ENCODE measurements at regions not wholly inside any gene's neighbourhood (a gene's known extent, or its start where the extent isn't known, plus 50 kb on each side); places are given as distances from the start of the nearest gene placed in this dataset.
"Not testable (repeated sequence)": the region's sequence is repeated elsewhere in the genome, so short reads cannot be mapped to it uniquely, and the experiment has no call there.

DNA sequence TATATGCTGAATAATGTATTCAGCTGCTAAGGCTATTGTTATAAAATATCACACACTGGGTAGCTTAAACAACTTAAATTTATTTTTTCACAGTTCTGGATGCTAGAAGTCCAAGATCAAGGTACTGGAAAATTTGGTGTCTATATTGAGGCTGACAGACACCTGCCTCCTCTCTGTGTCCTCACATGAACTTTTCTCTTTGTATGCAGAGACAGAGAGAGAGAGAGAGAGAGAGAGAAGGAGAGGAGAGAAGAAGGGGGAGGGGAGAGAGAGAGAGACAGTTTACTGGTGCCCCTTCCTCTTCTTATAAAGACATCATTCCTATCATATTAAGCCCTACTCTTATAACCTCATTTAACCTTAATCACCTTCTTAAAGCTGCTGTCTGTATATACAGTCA is 320.1 kb upstream of the THBS1 start:
- TF ChIP-seq, protein P1, sequence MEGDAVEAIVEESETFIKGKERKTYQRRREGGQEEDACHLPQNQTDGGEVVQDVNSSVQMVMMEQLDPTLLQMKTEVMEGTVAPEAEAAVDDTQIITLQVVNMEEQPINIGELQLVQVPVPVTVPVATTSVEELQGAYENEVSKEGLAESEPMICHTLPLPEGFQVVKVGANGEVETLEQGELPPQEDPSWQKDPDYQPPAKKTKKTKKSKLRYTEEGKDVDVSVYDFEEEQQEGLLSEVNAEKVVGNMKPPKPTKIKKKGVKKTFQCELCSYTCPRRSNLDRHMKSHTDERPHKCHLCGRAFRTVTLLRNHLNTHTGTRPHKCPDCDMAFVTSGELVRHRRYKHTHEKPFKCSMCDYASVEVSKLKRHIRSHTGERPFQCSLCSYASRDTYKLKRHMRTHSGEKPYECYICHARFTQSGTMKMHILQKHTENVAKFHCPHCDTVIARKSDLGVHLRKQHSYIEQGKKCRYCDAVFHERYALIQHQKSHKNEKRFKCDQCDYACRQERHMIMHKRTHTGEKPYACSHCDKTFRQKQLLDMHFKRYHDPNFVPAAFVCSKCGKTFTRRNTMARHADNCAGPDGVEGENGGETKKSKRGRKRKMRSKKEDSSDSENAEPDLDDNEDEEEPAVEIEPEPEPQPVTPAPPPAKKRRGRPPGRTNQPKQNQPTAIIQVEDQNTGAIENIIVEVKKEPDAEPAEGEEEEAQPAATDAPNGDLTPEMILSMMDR (IDR thresholded peaks at IDR 0.05; ENCODE audit: low read depth, low read length, poor library complexity, severe bottlenecking): no peak
- TF ChIP-seq EZH2phosphoT487 (IDR thresholded peaks at IDR 0.05; ENCODE audit: borderline replicate concordance, low read length): no peak
- no peaks in the 10 kb centered on the region for H3F3A ChIP-seq (ENCODE audit: control insufficient read depth, insufficient read depth)
- H3K4me2 ChIP-seq (ENCODE audit: low read length): no peak overlapping the region
- H3K36me3 ChIP-seq (ENCODE audit: control insufficient read depth, low read length): no peaks in the 10 kb centered on the region
- no peaks in the 10 kb centered on the region for H3K9me3 ChIP-seq (ENCODE audit: control insufficient read depth, insufficient read depth, low read length)
- no peaks in the 10 kb centered on the region for H3K27me3 ChIP-seq (ENCODE audit: control insufficient read depth, low read length)
- no peaks in the 10 kb centered on the region for H3K4me1 ChIP-seq (ENCODE audit: control insufficient read depth, low read length)
- H3K79me2 ChIP-seq (ENCODE audit: control insufficient read depth, low read length): no peaks in the 10 kb centered on the region
- no peak overlapping the region for H3K27ac ChIP-seq (ENCODE audit: low read depth, low read length)
- no peaks in the 10 kb centered on the region for H4K20me1 ChIP-seq (ENCODE audit: control insufficient read depth, insufficient read depth, low read depth, low read length)
- no peaks in the 10 kb centered on the region for H3K9me2 ChIP-seq (replicated peaks; ENCODE audit: control insufficient read depth, low read length)
- no peak overlapping the region for H3K4me3 ChIP-seq (ENCODE audit: low read length)

DNA sequence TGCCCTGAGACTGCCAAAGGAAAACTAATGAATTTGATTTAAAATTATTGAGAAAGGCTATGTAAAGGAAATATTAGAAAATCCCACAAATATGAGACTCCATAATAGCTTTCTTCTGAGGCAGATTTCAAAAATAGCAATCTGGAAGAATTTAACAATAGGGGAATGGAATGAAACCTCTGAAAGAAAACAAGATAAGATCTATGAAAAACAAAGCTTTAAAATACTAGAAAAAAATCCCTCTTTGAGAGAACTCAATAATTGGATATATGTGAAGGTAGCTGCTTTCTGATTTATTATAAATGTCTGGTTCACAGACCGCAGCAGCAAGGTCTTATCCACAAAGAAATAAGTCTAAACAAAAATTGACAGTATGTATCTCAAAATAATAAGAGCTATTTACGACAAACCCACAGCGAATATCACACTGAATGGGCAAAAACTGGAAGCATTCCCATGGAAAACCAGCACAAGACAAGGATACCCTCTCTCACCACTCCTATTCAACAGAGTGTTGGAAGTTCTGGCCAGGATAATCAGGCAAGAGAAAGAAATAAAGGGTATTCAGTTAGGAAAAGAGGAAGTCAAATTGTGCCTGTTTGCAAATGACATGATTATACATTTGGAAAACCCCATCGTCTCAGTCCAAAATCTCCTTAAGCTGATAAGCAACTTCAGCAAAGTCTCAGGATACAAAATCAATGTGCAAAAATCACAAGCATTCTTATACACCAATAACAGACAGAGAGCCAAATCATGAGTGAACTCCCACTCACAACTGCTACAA is 319.3 kb upstream of the THBS1 start:
- not testable (repeated sequence) for H3K4me2 ChIP-seq (ENCODE audit: low read length); H3K27ac ChIP-seq (ENCODE audit: low read depth, low read length); H3K9me3 ChIP-seq (ENCODE audit: control insufficient read depth, insufficient read depth, low read length)

DNA sequence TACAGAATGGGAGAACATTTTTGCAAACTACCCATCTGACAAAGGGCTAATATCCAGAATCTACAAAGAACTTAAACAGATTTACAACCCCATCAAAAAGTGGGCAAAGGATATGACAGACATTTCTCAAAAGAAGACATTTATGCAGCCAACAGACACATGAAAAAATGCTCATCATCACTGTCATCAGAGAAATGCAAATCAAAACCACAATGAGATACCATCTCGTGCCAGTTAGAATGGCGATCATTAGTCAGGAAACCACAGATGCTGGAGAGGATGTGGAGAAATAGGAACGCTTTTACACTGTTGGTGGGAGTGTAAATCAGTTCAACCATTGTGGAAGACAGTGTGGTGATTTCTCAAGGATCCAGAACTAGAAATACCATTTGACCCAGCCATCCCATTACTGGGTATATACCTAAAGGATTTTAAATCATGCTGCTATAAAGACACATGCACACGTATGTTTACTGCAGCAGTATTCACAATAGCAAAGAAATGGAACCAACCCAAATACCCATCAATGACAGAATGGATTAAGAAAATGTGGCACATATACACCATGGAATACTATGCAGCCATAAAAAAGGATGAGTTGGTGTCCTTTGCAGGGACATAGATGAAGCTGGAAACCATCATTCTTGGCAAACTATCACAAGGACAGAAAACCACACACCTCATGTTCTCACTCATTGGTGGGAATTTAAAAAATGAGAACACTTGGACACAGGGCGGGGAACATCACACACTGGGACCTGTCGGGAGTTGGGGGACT is 317.7 kb upstream of the THBS1 start:
- H3K79me2 ChIP-seq (ENCODE audit: control insufficient read depth, low read length); H3F3A ChIP-seq (ENCODE audit: control insufficient read depth, insufficient read depth); H3K27ac ChIP-seq (ENCODE audit: low read depth, low read length); H3K36me3 ChIP-seq (ENCODE audit: control insufficient read depth, low read length); H3K4me2 ChIP-seq (ENCODE audit: low read length); H3K9me2 ChIP-seq (replicated peaks; ENCODE audit: control insufficient read depth, low read length); H3K27me3 ChIP-seq (ENCODE audit: control insufficient read depth, low read length); H4K20me1 ChIP-seq (ENCODE audit: control insufficient read depth, insufficient read depth, low read depth, low read length); H3K4me3 ChIP-seq (ENCODE audit: low read length); H3K4me1 ChIP-seq (ENCODE audit: control insufficient read depth, low read length); H3K9me3 ChIP-seq (ENCODE audit: control insufficient read depth, insufficient read depth, low read length): not testable (repeated sequence)

More for the DNA sequence above, 319.3 kb upstream of the THBS1 start:
- not testable (repeated sequence) for H3K27me3 ChIP-seq (ENCODE audit: control insufficient read depth, low read length); H3K4me3 ChIP-seq (ENCODE audit: low read length); H3F3A ChIP-seq (ENCODE audit: control insufficient read depth, insufficient read depth); H3K36me3 ChIP-seq (ENCODE audit: control insufficient read depth, low read length); H3K79me2 ChIP-seq (ENCODE audit: control insufficient read depth, low read length); H3K9me2 ChIP-seq (replicated peaks; ENCODE audit: control insufficient read depth, low read length); H4K20me1 ChIP-seq (ENCODE audit: control insufficient read depth, insufficient read depth, low read depth, low read length); H3K4me1 ChIP-seq (ENCODE audit: control insufficient read depth, low read length)

DNA sequence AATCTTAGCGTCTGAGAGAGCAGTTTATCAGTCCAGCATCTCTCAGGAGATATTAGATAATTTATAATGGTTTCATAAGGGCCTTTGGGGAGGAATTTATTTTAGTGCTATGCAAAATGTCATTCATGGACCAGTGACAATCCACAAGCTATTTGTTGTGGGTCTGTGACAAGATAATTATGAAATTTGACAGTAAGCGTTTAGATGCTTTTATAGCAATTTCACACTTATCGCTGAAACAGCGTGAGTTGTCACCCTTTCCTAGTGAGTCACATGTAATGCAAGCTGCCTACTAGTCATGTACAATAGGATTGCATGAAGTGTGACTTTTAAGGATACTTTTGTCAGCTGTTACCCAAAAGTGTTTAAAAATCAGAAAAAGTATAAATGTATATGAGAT is 315.6 kb upstream of the THBS1 start:
- Histone ChIP-seq H3K4me1 (ENCODE audit: control insufficient read depth, low read length) (no peaks in the 10 kb centered on the region), H3K4me3 (ENCODE audit: low read length) (no peak overlapping the region), H4K20me1 (ENCODE audit: control insufficient read depth, insufficient read depth, low read depth, low read length) (no peaks in the 10 kb centered on the region), H3K79me2 (ENCODE audit: control insufficient read depth, low read length) (no peaks in the 10 kb centered on the region), H3K27ac (ENCODE audit: low read depth, low read length) (no peak overlapping the region), H3K9me2 (replicated peaks; ENCODE audit: control insufficient read depth, low read length) (no peaks in the 10 kb centered on the region), H3K9me3 (ENCODE audit: control insufficient read depth, insufficient read depth, low read length) (no peaks in the 10 kb centered on the region), H3K27me3 (ENCODE audit: control insufficient read depth, low read length) (no peaks in the 10 kb centered on the region), H3K4me2 (ENCODE audit: low read length) (no peak overlapping the region), H3K36me3 (ENCODE audit: control insufficient read depth, low read length) (no peaks in the 10 kb centered on the region), H3F3A (ENCODE audit: control insufficient read depth, insufficient read depth) (no peaks in the 10 kb centered on the region)
- TF ChIP-seq, protein P1 (IDR thresholded peaks at IDR 0.05; ENCODE audit: low read depth, low read length, poor library complexity, severe bottlenecking): no peak
- no peak for TF ChIP-seq EZH2phosphoT487 (IDR thresholded peaks at IDR 0.05; ENCODE audit: borderline replicate concordance, low read length)
